GM21526 (cell line): ENCODE measurements at regions not wholly inside any gene's neighbourhood (a gene's known extent, or its start where the extent isn't known, plus 50 kb on each side); places are given as distances from the start of the nearest gene placed in this dataset.

Experiments
- ATAC-seq: cut with Tn5 transposase; IDR thresholded peaks from one replicate; pipeline ENCODE4 v1.9.1; 2021; ENCODE audit warnings: moderate library complexity; ENCODE audit not compliant: unreplicated experiment, low FRiP score

- ATAC-seq, result no peak
Observed at GRCh38 chr1:181364801-181365200, 118.5 kb upstream of the CACNA1E start.

- ATAC-seq, result no peak
Observed at GRCh38 chr1:181366910-181367309, 116.4 kb upstream of the CACNA1E start.

GRCh38 chr1:181369416-181369815, 113.9 kb upstream of the CACNA1E start:
- no peak for ATAC-seq

GRCh38 chr1:181383695-181384094, 99.6 kb upstream of the CACNA1E start:
- no peak for ATAC-seq

- no peak for ATAC-seq
Observed at GRCh38 chr1:181386340-181386739, 97.0 kb upstream of the CACNA1E start.

GRCh38 chr1:181386951-181387350, 96.4 kb upstream of the CACNA1E start:
- no peak for ATAC-seq

GRCh38 chr1:181387702-181388101, 95.6 kb upstream of the CACNA1E start:
- ATAC-seq, result no peak

GRCh38 chr1:181390410-181391077, 92.8 kb upstream of the CACNA1E start:
- no peak for ATAC-seq

GRCh38 chr1:181391301-181391900, 91.9 kb upstream of the CACNA1E start:
- ATAC-seq, result no peak

- ATAC-seq, result no peak
Observed at GRCh38 chr1:181392133-181392532, 91.2 kb upstream of the CACNA1E start.

GRCh38 chr1:181392613-181393220, 90.6 kb upstream of the CACNA1E start:
- no peak for ATAC-seq

GRCh38 chr1:181394766-181395165, 88.6 kb upstream of the CACNA1E start:
- ATAC-seq, result no peak

- no peak for ATAC-seq
Observed at GRCh38 chr1:181396171-181396670, 87.1 kb upstream of the CACNA1E start.

- no peak for ATAC-seq
Observed at GRCh38 chr1:181396811-181397210, 86.5 kb upstream of the CACNA1E start.

- ATAC-seq, result peak; percentile 53
Observed at GRCh38 chr1:181397845-181398244, 85.5 kb upstream of the CACNA1E start.

GRCh38 chr1:181398544-181398943, 84.8 kb upstream of the CACNA1E start:
- ATAC-seq, result peak; percentile 82

GRCh38 chr1:181405584-181405983, 77.7 kb upstream of the CACNA1E start:
- ATAC-seq, result no peak

GRCh38 chr1:181406989-181407388, 76.3 kb upstream of the CACNA1E start:
- ATAC-seq, result no peak

- no peak for ATAC-seq
Observed at GRCh38 chr1:181409981-181410380, 73.3 kb upstream of the CACNA1E start.

- ATAC-seq, result no peak
Observed at GRCh38 chr1:181412746-181413145, 70.6 kb upstream of the CACNA1E start.

- ATAC-seq, result no peak
Observed at GRCh38 chr1:181413195-181413815, 70.0 kb upstream of the CACNA1E start.
